Stimulated activated naive B cell treated with anti-CD40 and anti-IgM and Interleukin-4, amounts not matched to agents 10 μg/mL and 1 μg/mL and 100 μg/mL, for 72 hours (primary cell): ENCODE measurements at regions not wholly inside any gene's neighbourhood (a gene's known extent, or its start where the extent isn't known, plus 50 kb on each side); places are given as distances from the start of the nearest gene placed in this dataset.

Experiments
- ATAC-seq, 2 donors: fragments of 150-1000 bp; cut with Tn5 transposase; replicated peaks; 2 replicates each; pipeline ENCODE4 v1.10.0; 2021; ENCODE audit warnings: moderate library complexity in 1 of 2
- DNase-seq: peaks from one replicate; pipeline ENCODE4 v3.0.0; 2021
- H3K27ac Mint-ChIP-seq: one replicate; pipeline ENCODE4 v1.8.0; 2022; ENCODE audit warnings: mild to moderate bottlenecking, mixed read lengths
- H3K27me3 Mint-ChIP-seq, 2 donors: one replicate each; pipeline ENCODE4 v1.8.0; 2022; ENCODE audit warnings: mixed read lengths in 2 of 2
- H3K36me3 Mint-ChIP-seq, 2 donors: one replicate each; pipeline ENCODE4 v1.8.0; 2022; ENCODE audit warnings: mixed read lengths in 2 of 2, mild to moderate bottlenecking in 1 of 2
- H3K4me1 Mint-ChIP-seq, 2 donors: one replicate each; pipeline ENCODE4 v1.8.0; 2022; ENCODE audit warnings: mixed read lengths in 2 of 2, mild to moderate bottlenecking in 1 of 2
- H3K4me3 Mint-ChIP-seq, 2 donors: one replicate each; pipeline ENCODE4 v1.8.0; 2022; ENCODE audit warnings: mild to moderate bottlenecking in 2 of 2, mixed read lengths in 2 of 2, moderate library complexity in 1 of 2
- H3K9me3 Mint-ChIP-seq, 2 donors: one replicate each; pipeline ENCODE4 v1.8.0; 2022; ENCODE audit warnings: mixed read lengths in 2 of 2, mild to moderate bottlenecking in 1 of 2

DNA sequence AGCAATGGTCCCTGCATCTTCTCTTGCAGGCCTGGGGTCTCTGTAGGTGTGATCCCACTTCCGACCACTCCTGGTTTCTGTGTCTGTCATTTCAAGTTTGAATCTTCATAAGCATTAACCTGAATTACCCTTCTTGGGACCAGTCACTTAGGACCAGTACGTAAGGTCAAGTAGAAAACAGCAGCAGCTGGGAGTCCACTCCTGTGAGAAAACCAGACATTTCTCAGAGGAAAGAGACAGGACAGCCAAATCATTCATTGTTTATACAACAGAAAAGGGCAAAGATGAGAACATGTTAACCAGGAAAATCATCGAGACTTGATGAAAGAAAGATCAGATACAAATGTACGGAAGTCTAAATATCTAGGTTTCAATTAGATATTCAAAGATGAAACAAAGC lies 163.0 kb downstream of the MREG start:
- Mint-ChIP-seq H3K9me3 (peaks cover 0 to 5% of the 10 kb centered on the region in 2 donors), H3K27ac (no peak overlapping the region), H3K4me1 (peaks cover 0 to 5% of the 10 kb centered on the region in 2 donors), H3K4me3 (no peak overlapping the region), H3K36me3 (peaks cover 0 to 3% of the 10 kb centered on the region in 2 donors), H3K27me3 (peaks cover 0 to 7% of the 10 kb centered on the region in 2 donors)
- DNase-seq (no peak), ATAC-seq (no peak)

DNA sequence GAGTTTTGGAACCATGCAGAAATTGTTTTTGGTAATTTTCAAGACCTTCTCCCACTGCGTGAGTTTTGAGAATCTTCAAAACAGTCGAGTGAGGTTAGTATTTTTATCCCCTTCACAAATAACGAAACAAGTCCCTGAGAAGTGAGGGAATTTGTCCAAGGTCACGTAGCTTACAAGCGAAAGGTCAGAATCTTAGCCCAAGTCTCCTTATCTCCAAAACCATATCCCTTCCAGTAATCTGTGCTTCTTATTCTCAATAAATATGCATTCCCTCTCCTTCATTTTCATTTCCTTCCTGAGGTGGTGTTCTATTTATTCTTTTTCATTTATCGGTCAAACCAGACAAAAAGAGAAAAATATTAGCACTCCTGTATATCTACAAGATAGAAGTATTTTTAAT lies 163.6 kb downstream of the MREG start:
- Mint-ChIP-seq H3K4me1 (peaks cover 0 to 5% of the 10 kb centered on the region in 2 donors), H3K4me3 (no peak overlapping the region), H3K36me3 (peaks cover 0 to 3% of the 10 kb centered on the region in 2 donors), H3K27ac (no peak overlapping the region), H3K9me3 (peaks cover 0 to 5% of the 10 kb centered on the region in 2 donors), H3K27me3 (peaks cover 0 to 7% of the 10 kb centered on the region in 2 donors)
- no peak for DNase-seq
- no peak for ATAC-seq

DNA sequence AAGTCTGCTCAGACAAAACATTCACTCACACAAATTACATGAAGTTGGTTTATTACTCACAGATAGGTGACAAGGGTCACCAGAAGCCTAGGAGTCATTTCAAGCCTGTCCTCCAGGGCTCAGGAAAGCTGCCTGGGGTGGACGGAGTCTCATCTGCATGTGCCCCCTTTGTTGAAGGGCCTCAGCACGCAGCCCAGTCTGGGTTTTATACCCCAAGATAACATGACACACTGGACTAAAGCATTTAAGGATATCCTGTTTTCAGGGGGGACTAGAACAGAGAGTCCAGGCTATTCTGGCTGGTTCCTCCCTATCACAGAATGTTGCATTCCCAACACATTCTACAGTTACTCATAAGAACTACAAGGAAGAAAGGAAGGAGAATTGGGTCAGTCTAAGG lies 164.7 kb downstream of the MREG start:
- no peak overlapping the region for H3K4me3 Mint-ChIP-seq
- ATAC-seq = no peak

DNA sequence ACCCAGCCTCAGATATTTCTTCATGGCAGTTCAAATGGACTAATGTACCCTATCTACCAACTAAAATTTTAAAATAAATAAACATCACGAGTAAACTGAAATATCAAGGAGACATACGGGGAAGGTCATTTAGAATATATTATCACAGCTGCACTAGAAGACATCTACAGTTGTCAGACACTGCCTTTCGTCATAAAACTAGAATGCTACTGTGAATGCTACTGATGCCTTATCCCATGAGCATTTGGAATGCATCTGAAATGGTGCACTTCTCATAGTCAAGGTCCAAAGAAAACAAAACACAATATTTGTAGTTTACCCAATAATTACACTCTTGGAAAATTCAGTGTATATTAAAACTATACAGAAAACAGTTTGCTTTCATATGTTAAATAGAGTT lies 165.2 kb downstream of the MREG start:
- H3K36me3 Mint-ChIP-seq = no peaks in the 10 kb centered on the region
- no peak overlapping the region for H3K27ac Mint-ChIP-seq
- H3K4me1 Mint-ChIP-seq = peaks cover 0 to 5% of the 10 kb centered on the region in 2 donors
- H3K4me3 Mint-ChIP-seq = no peak overlapping the region
- ATAC-seq (no peak), DNase-seq (no peak)
- no peaks in the 10 kb centered on the region for H3K9me3 Mint-ChIP-seq
- H3K27me3 Mint-ChIP-seq = peaks cover 0 to 7% of the 10 kb centered on the region in 2 donors

More for the DNA sequence above, 164.7 kb downstream of the MREG start:
- peaks cover 0 to 7% of the 10 kb centered on the region in 2 donors for H3K27me3 Mint-ChIP-seq
- H3K9me3 Mint-ChIP-seq = peaks cover 0 to 2% of the 10 kb centered on the region in 2 donors
- H3K36me3 Mint-ChIP-seq = peaks cover 0 to 2% of the 10 kb centered on the region in 2 donors
- no peak for DNase-seq
- no peak overlapping the region for H3K27ac Mint-ChIP-seq
- peaks cover 0 to 5% of the 10 kb centered on the region in 2 donors for H3K4me1 Mint-ChIP-seq

DNA sequence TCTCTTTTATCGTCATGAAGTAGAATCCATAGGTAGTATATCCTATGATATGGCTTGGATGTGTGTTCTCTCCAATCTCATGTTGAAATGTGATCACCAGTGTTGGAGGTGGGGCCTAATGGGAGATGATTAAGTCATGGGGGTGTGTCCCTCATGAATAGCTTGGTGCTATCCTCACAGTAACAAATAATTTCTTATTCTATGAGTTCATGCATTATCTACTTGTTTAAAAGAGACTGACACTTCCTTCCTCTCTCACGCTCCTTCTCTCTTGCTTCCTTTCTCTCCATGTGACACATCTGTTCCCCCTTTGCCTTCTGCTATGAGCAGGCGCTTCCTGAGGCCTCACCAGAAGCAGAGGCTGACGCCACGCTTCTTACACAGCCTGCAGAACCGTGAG lies 165.6 kb downstream of the MREG start:
- Mint-ChIP-seq H3K27me3 (peaks cover 0 to 7% of the 10 kb centered on the region in 2 donors), H3K4me3 (no peak overlapping the region), H3K27ac (no peak overlapping the region), H3K9me3 (no peaks in the 10 kb centered on the region), H3K36me3 (no peaks in the 10 kb centered on the region), H3K4me1 (peaks cover 0 to 5% of the 10 kb centered on the region in 2 donors)
- DNase-seq (no peak), ATAC-seq (no peak)

DNA sequence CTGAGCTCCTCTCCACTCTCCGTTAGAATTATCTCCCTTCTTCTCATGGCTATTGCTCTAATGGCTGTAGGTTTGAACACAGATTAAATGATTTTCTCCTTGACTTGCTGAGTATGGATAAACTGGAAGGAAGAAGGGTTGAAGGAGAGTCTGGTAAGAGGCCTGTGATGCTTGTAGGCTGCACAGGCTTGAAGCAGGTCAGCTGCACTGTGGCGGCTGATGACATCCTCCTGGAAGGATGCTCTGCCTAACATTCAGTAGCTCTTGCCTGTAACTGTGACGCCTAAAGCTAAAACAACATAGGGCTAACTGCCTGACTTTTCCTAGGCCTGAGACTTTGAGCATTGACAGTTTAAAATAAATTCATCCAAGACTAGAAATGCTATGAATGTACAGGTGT lies 166.3 kb downstream of the MREG start:
- no peaks in the 10 kb centered on the region for H3K9me3 Mint-ChIP-seq
- no peak overlapping the region for H3K4me3 Mint-ChIP-seq
- H3K36me3 Mint-ChIP-seq = no peaks in the 10 kb centered on the region
- DNase-seq (no peak), ATAC-seq (no peak)
- peaks cover 0 to 5% of the 10 kb centered on the region in 2 donors for H3K4me1 Mint-ChIP-seq
- peaks cover 0 to 7% of the 10 kb centered on the region in 2 donors for H3K27me3 Mint-ChIP-seq
- no peak overlapping the region for H3K27ac Mint-ChIP-seq

DNA sequence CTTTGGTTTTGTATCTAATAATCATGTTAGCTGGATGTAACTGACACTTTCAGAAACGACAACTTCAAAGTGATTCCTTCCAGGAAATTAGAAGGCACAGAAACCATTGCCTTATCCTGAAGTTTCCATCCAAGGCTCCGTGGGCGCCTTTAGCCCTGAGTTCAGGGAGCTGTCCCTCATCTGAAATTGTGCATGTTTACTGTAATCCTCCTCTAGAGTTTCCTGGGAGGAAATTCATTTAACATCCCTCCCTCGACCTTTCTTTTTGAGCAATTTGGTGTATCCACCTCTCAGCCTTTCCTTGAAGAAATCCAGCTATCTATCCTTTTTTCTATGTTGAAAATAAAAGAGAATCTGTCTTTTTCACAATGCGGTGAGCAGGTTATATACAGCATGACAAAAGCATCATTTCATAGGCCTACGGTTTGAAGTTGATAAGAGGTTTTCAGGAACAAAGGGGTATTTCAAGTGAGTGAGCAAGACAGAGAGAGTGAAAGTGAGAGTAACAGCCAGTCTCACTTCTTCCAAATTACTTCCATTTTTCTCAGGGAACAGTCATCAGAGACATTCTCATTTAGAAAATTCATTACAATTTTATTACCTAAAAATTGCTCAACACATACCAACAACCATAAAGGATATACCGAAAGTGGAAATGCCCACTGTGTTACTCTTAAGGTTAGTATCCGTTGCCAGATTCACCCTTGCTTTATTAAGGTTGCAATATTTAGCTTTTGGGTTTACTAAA lies 167.3 kb downstream of the MREG start:
- H3K9me3 Mint-ChIP-seq = no peaks in the 10 kb centered on the region
- DNase-seq (no peak), ATAC-seq (peak; percentile 90 to 91)
- no peak overlapping the region for H3K27ac Mint-ChIP-seq
- H3K4me1 Mint-ChIP-seq = peaks cover 0 to 5% of the 10 kb centered on the region in 2 donors
- no peaks in the 10 kb centered on the region for H3K36me3 Mint-ChIP-seq
- no peak overlapping the region for H3K4me3 Mint-ChIP-seq
- H3K27me3 Mint-ChIP-seq = peaks cover 0 to 7% of the 10 kb centered on the region in 2 donors

DNA sequence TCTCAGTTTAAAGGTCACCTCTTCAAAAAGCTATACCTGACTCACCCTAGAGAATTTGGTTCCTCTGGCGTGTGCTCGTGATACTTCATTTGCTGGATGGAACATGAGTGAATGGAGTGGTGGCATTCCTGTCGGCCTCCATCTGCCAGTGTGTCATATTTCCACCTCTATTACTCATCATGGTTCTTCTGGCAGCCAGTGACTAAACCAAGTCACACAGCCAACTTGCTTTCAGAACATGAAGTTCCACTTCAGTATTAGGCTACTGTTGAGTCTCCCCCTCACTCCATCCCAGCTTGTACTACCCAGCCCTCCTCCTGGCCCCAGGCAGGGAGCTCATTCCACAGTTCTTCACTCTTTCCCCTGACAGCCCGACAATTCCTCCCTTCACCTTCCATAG lies 169.8 kb downstream of the MREG start:
- peaks cover 0 to 15% of the 10 kb centered on the region in 2 donors for H3K4me1 Mint-ChIP-seq
- DNase-seq (no peak), ATAC-seq (no peak)
- H3K36me3 Mint-ChIP-seq = no peaks in the 10 kb centered on the region
- no peaks in the 10 kb centered on the region for H3K9me3 Mint-ChIP-seq
- no peaks in the 10 kb centered on the region for H3K27me3 Mint-ChIP-seq
- no peak overlapping the region for H3K4me3 Mint-ChIP-seq
- no peak overlapping the region for H3K27ac Mint-ChIP-seq

DNA sequence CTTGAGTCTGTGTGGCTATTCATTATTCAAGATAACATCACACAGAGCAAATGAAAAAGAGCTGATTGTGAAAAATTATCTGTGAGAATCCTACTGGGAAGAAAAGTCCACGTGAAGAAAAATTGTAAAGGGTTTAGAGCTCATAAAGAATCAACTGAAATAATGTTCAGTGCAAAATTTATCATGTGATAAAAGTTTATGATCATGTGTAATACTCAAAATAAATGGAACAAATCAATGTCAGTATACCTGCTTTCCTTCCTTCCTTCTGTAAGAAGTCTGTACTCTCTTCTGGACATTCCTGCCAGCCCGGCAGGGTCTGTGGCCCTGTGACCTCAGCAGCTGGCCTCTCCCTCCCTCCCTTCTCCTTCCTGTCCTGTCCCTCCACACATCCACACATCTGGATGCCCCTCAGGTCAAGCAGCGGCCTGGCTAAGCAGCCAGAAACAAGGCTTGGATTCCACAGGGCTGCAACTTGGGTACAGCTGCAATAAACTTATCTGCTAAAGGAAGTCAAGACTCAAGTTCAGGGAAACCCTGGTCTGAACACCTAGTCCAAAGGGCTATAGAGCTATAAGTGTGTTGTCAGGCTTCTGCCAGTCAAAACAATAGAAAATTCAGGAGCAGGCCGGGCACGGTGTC lies 172.1 kb downstream of the MREG start:
- Mint-ChIP-seq H3K9me3 (no peaks in the 10 kb centered on the region), H3K27me3 (peaks cover under 1 to 14% of the 10 kb centered on the region in 2 donors), H3K36me3 (no peaks in the 10 kb centered on the region), H3K4me3 (no peak overlapping the region), H3K27ac (no peak overlapping the region), H3K4me1 (peaks cover 0 to 15% of the 10 kb centered on the region in 2 donors)
- ATAC-seq = no peak
- no peak for DNase-seq

DNA sequence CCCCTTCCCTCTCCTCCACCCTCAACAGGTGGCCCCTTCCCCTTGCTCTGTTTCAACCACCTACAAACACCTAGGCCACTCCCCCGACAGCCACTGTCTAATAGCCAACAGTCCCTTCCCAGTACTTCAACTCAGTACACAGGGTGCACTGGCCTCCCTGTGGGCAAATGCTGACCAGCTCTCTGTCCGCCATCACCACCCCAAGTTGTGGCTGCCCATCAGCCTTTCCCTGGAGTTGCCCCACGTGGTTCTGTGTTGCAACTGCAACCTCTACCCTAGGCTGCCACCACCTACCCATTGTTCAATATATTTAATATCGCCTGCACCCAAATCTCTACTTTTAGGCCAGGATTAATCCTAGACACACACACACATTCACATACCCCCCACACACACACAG lies 173.5 kb downstream of the MREG start:
- Mint-ChIP-seq H3K27me3 (peaks cover 7 to 20% of the 10 kb centered on the region in 2 donors), H3K4me3 (no peak overlapping the region), H3K27ac (no peak overlapping the region), H3K9me3 (no peaks in the 10 kb centered on the region), H3K36me3 (no peaks in the 10 kb centered on the region), H3K4me1 (peaks cover 0 to 10% of the 10 kb centered on the region in 2 donors)
- DNase-seq (no peak), ATAC-seq (no peak)

DNA sequence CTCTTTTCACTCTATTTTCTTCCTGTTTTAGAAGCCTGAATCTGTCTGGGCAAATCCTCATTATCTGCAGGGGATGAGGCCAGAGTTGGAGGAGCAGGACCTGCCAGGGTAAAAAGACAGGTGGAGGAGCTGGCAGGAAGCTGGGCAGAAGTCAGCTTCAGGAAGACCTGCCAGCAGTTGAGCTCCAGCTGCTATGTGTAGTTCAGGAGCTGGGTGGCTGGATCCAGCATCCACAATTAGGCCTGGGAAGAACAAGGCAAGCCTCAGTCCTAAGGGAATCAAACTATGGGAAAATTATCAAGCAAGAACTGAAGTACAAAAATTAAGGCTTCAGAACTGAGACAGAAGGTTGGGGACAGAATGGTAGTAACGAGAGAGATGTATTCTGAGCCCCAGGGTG lies 174.0 kb downstream of the MREG start:
- Mint-ChIP-seq H3K36me3 (no peaks in the 10 kb centered on the region), H3K9me3 (no peaks in the 10 kb centered on the region), H3K4me3 (no peak overlapping the region), H3K27ac (no peak overlapping the region), H3K27me3 (peaks cover 7 to 20% of the 10 kb centered on the region in 2 donors), H3K4me1 (peaks cover 0 to 10% of the 10 kb centered on the region in 2 donors)
- DNase-seq = no peak
- no peak for ATAC-seq

DNA sequence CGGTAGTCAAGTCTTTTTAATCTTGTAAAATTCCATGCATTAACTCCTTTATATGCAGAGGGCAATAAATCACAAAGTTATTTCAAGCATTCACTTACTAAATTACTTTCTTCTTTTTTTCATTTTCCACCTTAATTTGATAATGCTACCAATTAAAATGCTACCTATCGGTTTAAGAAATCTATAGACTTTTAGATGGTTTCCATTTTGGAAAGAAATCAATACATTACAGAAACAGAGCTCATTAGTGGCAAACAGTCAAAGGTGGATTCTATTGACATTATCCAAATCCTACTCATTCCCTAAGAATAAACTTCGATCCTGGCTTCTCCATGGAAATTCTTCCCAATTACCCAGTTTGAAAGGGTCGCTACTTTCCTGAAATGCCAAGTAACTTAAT lies 176.5 kb downstream of the MREG start:
- no peaks in the 10 kb centered on the region for H3K36me3 Mint-ChIP-seq
- no peak overlapping the region for H3K4me3 Mint-ChIP-seq
- H3K4me1 Mint-ChIP-seq = peaks cover 0 to 10% of the 10 kb centered on the region in 2 donors
- H3K9me3 Mint-ChIP-seq = no peaks in the 10 kb centered on the region
- ATAC-seq = no peak
- H3K27me3 Mint-ChIP-seq = peaks cover 7 to 20% of the 10 kb centered on the region in 2 donors
- H3K27ac Mint-ChIP-seq = no peak overlapping the region
- DNase-seq = no peak

DNA sequence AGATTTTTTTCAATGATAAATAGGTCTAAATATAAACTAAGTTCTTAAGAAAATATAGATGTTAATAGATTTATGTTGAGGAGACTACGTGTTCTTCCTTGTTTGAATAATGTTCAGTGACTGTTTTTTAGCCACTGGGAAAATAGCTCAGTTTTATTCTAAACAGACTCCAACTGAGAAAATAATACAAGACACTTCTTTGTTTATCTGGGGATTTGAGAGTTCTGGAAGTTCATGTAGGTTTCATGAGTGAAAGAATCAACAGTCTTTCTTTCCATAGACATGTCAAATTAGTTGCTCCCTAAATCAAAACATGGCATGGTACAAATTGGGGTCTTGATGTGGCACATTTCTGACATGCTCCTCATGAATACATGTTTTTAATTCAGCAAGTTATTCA lies 177.7 kb downstream of the MREG start:
- no peaks in the 10 kb centered on the region for H3K9me3 Mint-ChIP-seq
- H3K4me1 Mint-ChIP-seq = peaks cover 0 to 9% of the 10 kb centered on the region in 2 donors
- no peaks in the 10 kb centered on the region for H3K36me3 Mint-ChIP-seq
- peaks cover 7 to 20% of the 10 kb centered on the region in 2 donors for H3K27me3 Mint-ChIP-seq
- H3K4me3 Mint-ChIP-seq = no peak overlapping the region
- no peak overlapping the region for H3K27ac Mint-ChIP-seq
- no peak for ATAC-seq
- no peak for DNase-seq

DNA sequence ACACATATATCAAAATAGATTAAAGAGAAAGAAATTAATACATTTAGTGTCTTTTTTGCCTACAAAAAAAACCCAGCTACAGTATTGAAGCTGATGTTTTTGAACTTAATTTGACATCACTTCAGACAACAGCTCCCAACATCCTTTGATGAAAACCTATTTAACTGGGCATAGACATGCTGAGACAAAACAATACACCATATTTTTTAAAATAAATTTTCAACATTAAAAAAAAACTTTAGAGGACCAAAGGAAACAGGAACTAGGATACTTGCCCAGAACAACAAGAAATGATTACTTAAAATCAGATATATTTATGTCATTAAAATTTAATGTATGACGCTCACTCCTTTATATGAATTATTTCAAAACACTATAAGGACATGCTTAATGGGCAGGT lies 178.1 kb downstream of the MREG start:
- DNase-seq (no peak), ATAC-seq (no peak)
- no peak overlapping the region for H3K27ac Mint-ChIP-seq
- H3K4me1 Mint-ChIP-seq = peaks cover 0 to 7% of the 10 kb centered on the region in 2 donors
- no peak overlapping the region for H3K4me3 Mint-ChIP-seq
- H3K27me3 Mint-ChIP-seq = peaks cover 7 to 20% of the 10 kb centered on the region in 2 donors
- H3K36me3 Mint-ChIP-seq = no peaks in the 10 kb centered on the region
- H3K9me3 Mint-ChIP-seq = no peaks in the 10 kb centered on the region
